GM21723 (cell line): ENCODE measurements at regions not wholly inside any gene's neighbourhood (a gene's known extent, or its start where the extent isn't known, plus 50 kb on each side); places are given as distances from the start of the nearest gene placed in this dataset.

ENCODE experiments used
- ATAC-seq: cut with Tn5 transposase; IDR thresholded peaks from one replicate; pipeline ENCODE4 v1.9.1; 2021; ENCODE audit warnings: mild to moderate bottlenecking, moderate library complexity; ENCODE audit not compliant: unreplicated experiment

DNA sequence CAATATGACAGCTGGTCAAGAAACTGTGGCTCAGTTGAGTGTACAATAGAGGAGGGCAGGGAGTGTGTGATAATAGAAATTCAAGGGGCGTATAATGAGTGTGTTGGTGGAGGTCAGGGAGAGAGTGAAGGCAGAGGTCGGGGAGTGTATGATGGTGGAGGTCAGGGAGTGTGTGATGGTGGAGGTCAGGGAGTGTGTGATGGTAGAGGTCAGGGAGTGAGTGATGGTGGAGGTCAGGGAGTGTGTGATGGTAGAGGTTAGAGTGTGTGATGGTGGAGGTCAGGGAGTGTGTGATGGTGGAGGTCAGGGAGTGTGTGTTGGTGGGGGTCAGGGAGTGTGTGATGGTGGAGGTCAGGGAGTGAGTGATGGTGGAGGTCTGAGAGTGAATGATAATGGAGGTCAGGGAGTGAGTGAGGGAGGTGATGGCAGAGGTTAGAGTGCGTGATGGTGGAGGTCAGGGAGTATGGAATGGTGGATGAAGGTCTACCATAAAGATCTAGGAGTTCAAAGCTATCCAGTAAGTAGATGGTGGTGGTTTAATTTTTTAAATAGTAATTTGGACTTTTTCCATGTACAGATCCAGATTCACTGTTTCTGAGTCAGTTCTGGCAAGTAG lies 57.7 kb upstream of the TNS3 start:
- no peak for ATAC-seq

DNA sequence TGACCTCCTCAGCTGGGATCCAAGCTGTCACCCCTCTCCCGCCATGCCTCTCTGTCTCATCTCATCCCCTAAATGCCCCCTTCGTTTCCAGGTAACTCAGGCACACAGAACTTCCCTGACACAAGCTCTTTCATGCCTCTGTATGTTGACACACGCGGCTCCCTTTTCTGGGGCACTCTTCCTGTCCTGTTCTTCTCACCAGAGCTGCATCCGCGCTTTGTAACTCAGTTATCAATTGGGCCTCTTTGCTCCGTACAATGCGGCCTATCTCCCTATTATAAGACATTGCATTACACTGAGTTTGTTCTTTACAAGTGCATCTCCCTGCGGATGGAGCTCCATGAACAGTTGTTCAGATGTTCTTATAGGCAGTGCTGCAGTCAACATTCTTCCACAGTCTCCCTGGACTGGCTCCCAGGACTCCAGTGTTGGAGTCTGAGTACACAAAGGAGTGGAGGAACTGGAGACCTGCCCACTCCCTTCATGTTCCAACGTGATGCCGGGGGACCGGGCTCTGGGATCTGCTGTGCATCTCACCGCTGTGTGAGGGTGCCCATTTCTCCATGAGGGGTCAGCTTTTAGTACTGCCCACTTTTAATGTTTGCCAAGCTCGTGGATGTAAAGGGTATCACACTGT lies 56.9 kb upstream of the TNS3 start:
- ATAC-seq = no peak

DNA sequence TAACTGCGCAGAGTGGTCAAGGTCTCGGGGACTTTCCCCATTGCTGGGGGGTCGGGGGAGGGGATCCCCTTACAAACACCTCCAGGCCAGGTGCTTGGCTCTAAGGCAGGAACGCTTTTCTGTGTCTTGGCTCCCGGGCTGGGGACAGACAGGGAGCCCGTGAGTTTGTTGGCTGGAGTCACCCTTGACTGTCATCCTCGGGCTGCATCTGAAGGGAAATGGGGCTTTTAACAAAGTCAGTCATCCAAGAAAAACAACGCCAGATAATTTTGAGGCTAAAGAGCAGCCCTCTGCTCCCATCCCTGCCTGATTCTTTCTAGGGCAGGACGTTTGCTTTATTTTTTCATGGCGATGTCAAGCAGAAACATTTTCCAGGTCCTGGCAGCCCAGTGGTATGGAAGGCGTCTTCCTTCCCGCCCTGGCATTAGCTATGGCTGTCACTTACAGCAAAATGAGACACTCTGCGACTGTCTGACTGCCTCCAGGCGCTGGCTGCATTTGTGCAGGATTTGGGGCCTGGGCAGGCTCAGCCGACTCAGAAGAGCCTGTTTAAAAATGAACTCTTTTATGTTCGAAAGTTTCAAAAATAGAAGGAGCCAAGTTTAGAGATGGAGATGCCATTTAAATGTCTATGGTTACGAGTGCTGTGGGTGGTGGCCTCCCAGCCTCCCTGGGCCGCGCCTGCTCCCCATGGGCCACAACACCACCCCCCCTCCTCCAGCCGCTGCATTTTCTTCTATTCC lies 54.7 kb upstream of the TNS3 start:
- ATAC-seq = no peak

DNA sequence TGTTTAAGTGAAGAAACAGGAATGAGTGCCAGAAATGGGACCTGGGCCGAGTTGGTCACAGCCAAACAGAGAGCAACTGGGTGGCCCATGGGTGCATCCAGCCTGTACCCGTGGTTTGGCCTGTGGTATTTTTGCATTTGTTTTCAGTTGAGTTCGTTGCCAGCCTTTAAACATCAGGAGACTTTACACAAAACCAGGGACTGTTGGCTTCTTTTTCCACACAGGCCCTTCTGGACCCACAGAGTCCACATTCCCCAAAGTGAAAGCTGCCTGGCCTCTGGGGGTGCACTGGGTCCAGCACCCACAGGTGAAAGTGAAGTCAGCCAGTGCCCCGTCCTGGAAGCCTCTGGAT lies 54.1 kb upstream of the TNS3 start:
- ATAC-seq = no peak

DNA sequence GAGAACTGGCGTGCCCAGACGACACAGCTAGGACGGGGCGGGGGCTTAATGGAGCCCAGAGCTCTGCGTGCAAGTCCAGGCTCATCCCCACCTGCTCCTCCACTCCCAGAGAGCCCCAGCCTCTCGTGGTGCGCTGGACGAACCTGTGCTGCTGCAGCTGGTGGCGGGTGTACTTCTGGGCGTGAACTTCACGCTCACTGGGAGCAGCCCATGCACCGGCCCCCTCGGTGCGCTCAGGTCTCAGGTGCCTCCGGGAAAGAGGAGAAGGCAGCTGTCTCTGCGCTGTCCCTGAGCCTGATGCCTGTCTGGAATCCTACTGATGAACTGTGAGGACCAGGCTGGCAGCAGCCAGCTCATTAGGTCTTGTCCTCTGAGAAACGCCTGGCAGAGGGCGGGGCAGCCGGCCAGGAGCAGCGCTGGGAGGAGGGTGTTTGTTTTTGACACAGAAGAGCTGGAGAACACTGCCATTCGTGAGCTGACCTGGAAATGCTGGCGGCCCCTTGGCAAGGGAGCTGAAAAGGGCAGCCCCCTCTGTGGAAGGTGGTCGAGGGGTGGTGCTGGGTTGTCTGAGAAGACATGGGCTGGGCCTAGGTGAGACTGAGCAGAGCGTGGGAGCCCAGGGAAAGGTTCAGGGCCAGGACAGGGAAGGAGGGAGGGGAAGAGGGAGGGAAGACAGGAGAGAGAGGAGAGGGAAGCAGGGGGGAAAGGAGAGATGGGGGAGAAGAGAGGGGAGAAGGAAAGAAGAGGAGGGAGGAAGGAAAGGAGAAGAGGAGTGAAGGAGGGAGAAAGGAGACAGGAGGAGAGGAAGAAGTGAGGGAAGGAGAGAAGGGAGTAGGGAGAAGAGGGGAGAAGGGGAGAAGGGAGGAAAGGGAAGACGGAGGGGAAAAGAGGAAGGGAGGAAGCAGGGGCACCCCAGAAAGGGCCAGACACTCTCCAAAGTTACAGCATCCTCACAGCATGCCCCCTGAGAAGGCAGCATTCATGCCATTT lies 53.5 kb upstream of the TNS3 start:
- ATAC-seq = no peak

DNA sequence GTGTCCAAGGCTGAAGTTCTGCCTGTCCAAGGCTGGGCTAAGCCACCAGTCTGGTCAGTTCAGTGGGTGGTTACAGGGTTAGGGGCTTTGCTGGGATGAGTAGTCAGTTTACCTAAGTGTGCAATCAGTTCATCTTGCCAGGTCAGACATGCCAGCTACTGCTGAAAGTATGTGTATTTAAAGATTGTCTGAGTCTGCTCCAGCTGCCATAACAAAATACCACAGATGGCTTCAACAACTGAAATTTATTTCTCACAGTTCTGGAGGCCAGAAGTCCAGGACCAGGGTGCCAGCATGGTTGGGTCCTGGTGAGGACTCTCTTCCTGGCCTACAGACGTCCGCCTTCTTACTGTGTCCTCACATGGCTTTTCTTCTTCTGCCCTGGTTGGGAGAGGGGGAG lies 52.4 kb upstream of the TNS3 start:
- ATAC-seq = no peak

DNA sequence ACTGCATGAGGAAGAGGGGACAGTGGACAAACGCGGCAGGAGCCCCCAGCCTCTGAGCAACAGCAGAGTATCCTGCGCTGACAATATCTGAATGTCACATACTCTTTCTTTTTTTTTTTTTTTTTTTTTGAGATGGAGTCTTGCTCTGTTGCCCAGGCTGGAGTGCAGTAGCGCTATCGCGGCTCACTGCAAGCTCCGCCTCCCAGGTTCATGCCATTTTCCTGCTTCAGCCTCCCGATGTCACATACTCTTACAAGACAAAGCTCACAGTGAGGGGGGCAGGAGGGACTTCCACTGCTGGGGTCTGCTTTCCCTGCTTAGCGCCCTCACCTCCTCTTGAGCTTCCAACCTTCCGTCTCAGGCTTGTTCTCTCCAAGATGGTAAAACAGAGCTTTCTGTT lies 51.2 kb upstream of the TNS3 start:
- ATAC-seq = no peak
